Right ventricle myocardium superior (tissue), 1 donor: ENCODE measurements at regions not wholly inside any gene's neighbourhood (a gene's known extent, or its start where the extent isn't known, plus 50 kb on each side); places are given as distances from the start of the nearest gene placed in this dataset.

Experiments used
- ATAC-seq: fragments of 200-7000 bp; cut with Tn5 transposase; one replicate; pipeline ENCODE4 v1.9.1; 2020; ENCODE audit warnings: mild to moderate bottlenecking; ENCODE audit not compliant: poor library complexity
- DNase-seq: peaks from one replicate; pipeline ENCODE4 v3.0.0-alpha.2; 2020
- intact Hi-C: fragments of 100-400 bp; cut with DNase I; formaldehyde crosslinking; loops from one replicate; pipeline ENCODE4 v1.11.2; 2022
- donor health status: DM: no; HTN: yes; CAD: no; lungs with severe emphysema.

DNA sequence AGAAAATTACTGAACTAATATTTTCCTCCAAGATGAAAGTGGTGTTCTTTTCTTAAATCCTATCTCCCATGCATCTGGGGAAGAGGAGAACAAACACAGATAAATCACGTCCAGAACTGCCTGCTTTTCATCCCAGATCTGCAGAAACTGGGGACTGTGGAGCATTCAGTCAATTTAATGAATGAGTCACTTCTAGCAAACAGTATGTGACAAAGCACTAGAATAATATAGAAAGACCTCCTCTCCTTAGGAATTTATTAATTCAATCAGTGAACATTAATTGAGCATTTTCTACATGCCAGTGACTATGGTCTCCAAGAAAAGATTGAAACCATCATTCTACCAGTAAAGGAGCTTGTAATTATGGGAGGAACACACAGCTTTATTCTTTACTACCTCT lies 693.4 kb upstream of the ID2 start:
- intact Hi-C loops = no loop called here
- DNase-seq (no peak), ATAC-seq (no peak)

DNA sequence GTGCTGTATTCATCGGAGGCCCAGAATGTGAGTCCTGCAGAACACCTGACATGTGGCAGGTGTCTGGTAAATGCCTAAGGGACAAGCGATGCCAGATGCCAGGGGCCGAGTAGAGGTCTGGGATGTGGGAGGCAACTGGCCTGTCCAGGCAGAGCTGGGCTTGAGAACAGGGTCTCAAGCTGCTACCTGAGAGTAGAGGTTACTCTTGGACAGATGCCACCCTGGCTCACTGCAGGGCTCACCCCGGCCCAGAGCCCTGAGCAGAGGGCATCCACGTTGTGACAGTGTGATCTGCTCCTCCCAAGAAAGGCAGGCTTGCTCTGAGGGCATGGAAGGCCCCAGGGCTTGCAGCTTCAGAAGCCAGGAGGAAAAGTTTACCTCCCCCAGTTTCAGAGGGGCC lies 692.0 kb upstream of the ID2 start:
- intact Hi-C loops = no loop called here
- no peak for DNase-seq
- ATAC-seq = no peak

DNA sequence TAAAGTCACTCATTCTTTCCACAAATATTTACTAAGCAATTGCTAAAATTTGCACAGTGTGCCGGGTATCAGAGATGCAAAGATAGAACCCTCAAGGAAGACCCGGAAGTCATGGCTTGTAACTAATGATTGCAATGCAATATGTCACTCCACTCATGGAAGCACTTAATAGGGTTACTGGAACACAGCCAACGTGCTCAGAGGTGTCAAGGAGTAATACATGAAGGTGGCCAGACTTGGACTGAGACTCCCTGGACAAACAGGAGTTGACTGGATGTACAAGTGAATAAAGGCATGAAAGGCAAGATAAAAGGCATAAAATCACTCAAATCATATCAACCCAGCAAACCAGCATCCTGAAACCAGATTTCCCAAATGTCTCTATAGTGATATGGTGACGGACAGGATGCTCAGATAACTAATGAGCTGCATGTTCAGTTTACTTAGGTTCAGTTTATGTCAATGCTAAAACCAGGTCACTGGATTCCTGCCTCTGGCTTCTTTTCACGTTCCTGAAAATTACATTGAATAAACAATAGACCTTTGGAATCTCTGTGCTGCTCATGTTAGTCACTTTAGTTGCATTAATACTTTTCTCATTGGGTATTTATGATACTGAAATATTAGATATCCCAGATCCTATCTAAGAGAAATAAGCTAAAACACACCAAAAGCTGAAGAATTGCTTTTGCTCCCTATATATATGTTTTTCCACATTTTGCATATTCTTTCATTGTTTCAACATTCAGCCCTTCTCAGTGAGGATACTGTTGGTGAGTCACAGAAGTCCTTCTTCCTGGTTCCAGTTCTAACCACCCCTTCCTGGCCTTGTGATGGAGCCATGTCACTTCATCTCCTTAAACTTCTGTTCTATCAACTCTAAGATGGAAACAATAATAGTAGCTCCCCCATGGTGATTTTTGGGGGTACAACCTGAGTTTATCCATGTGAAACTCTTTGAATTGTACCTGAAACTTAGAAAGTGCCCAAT lies 688.9 kb upstream of the ID2 start:
- ATAC-seq (no peak), DNase-seq (no peak)
- intact Hi-C loops = no loop called here

DNA sequence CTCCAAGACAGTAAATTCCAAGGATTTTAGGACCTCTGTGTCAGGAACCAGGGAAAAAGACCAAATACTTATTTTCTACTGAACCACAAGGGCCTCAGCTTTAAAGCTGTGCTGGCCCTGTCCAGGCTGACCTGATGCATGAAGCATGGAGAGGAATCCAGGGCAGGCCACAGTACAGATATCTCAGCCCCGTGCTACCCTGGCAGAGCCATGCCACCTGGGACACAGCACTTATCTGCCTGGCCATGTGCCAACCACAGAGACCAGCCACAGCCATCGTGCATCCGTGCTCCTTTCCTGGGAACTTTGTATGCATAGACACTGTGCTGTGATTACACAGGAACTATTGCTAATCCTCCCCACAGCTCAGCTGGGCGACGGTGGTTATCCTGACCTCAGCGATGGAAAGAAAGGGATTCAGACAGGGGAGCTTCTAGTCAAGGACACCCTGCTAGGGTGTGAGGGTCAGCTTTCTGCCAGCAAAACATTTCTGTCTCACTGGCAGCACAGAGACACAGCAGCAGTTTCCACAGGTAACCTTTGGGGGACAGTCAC lies 687.4 kb upstream of the ID2 start:
- DNase-seq = peak; percentile 63
- ATAC-seq = peak; percentile 91
- intact Hi-C loops = no loop called here

DNA sequence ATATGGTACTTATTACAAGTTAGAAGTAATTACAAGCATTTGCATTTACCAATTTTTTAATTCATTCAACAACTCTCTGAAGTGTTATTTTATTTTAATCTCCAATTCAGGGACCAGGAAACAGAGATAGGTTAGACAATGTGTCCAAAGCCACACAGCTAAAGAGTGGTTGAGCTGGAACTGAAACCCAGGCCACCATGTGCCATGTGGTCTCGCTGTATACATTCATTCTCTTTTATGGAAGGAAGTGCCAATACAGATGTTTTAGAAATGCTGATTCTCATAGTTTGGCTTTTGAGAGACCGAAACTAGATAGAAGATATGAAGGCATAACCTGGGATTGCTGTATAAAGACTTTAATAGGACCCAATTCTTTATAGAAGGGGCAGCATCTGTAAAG lies 684.6 kb upstream of the ID2 start:
- DNase-seq (no peak), ATAC-seq (no peak)
- intact Hi-C loops = no loop called here

DNA sequence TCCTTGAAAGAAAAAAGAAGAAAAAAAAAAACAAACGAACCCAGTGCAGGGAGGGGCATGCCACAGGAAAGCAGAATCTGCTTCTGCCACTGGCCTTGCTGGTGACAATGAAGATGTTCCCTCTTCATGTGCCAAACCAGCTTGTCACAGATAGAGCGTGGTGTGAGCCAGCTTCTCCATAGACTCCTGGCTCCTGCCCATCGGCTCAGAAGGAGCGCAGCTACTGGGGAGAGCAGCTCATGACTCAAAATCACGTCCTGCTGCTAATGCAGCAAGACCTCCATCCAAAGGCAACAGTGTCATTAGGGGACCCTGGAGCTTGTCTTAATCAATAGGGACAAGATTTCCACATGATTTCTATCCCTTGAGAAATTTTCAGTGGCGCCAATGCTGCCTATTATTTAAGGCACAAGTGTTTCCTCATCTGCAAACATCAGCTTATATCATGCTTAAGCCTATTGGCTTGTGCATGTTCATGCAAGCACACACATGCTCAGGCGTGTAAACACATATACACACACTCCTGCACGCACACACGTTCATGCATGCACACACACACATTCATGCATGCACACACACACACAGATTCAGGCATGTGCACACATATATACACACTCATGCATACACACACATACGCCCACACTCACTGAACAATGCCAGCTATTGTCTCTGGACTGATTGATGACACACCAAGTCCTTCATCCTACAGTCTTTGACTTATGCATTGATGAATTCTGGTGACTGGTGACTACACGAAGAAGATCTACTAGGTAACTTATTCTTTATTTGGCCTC lies 682.0 kb upstream of the ID2 start:
- intact Hi-C loops = no loop called here
- no peak for ATAC-seq
- DNase-seq = no peak

DNA sequence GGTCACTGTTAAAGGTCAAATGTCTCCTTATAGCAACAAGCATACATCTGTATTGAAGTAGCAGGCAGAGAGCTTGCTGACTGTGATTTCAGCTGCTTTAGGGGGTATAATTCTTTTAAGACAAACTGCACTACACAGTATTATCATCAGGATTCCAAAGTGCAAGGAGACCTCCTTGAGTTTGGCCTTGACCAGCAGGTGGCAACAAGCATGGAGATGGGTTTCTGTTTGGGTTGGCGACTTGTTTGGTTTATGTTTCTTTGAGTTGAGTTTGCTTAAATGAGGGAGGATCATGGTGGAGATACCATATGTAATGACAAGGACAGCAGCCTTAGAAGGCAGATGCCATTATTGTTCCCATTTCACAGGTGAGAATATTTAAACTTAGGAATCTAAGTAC lies 681.0 kb upstream of the ID2 start:
- intact Hi-C loops = no loop called here
- ATAC-seq (no peak), DNase-seq (no peak)

DNA sequence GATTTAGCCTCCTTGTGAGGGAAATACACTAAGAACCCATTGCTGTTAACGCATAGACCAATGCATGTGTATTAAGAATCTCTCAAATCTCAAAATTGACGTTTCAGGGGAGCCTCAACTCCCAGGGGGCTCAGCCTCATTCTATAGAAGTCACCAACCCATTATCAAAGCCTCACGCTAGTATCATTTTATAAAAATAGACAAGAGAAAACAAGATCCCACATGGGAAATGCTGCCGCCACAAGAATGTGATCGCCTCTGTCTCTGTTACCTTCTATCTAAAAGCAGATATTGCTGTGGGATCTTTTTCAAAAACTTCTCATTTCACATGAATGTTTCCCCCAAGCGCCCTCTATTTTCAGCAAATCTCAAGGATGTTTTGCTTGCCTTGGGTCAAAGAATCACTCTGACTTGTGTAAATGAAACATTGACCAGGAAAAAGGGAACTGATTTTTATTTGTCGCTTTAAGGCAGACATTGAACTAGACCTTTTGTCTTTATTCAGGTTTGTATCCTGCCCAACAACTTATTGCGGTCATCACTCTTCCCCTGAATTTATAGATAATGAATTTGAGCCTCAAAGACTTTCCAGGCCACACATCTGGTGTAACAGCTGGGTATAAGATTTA lies 679.0 kb upstream of the ID2 start:
- intact Hi-C loops = no loop called here
- DNase-seq (no peak), ATAC-seq (no peak)

DNA sequence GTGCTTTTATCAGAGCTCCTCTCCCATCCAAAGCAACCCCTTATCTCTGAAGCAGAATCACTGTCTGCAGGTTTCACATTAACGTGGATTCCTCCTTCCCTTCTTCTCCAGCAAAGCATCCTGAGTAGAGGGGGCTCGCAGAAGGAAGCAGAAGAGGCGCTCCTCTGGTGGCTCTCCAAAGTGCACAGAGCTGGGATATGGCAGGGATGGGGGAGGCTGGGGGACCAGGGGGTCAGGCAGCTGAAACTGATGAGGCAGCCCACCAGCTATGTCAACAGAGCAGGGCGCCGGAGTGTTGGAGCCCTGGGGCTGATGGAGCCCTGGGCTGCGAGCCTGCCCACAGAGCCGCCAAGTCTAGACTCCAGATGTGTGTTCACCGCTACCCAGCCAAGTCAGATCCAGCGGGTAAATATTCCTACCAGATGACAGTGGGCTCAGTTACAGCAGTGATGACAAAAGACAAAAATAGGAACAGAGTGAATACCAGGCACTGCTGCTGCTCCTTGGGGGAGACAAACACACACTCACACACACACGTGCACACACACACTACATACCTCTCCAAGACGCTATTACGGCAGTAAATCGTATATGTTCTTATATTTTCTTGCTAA lies 678.3 kb upstream of the ID2 start:
- intact Hi-C loops = no loop called here
- DNase-seq = peak; percentile 75
- ATAC-seq = peak; percentile 97

DNA sequence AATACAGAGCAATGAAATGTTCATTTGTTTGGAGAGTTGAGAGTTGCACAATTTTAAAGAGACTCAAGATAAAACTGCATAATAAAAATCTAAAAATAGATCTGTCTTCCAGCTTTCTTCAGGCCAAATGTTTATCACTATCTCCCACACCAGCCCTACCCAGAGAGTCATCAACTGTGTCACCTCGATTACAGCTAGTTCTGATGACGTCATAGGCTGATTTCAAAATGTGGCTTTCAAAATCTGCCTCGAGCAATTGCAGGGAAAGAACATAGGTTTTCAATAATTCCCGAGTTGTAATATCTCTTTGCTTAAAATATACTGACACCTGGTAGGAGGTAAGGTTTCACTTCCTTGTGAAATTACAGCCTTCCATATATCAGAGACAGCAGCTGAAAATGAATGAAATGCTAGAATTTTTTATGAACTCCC lies 677.6 kb upstream of the ID2 start:
- DNase-seq (no peak), ATAC-seq (peak; percentile 87)
- intact Hi-C loops = no loop called here

DNA sequence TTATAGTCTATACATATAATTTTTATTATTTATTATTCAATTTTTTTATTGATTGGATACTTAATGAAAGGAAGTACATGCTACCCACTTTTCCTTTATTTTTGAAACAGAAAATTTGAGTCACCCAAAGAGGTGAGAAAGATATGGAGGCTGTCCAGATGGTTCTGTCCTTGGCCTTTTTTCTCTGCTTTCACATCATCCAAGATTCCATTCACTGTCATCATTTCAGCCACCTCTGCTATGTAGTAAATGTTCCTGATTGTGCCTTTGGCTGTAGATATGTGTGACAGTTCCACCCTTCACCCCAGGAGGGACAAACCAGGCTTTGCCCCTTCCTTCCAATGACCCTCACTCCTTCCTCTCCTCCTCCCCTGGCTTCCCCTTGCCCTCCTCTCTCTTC lies 675.7 kb upstream of the ID2 start:
- ATAC-seq = no peak
- DNase-seq = no peak
- intact Hi-C loops = no loop called here

DNA sequence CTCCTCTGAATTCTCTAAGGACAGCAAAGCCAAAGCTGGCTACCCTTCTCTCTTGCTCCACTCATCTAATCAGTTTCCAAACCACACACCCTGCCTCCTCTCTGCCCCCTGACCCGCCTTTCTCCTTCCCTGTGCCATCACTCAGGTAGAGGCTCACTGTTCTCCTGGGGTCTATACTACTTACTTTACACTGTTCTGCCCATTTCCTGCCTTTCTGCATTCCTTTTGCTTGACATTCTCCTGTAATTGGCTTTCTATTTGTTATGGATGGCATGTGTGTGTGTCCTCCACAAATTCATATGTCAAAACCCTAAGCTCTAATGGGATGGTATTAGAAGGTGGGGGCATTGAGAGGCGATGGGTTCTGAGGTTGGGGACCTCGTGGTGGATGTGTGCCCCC lies 675.2 kb upstream of the ID2 start:
- no peak for ATAC-seq

DNA sequence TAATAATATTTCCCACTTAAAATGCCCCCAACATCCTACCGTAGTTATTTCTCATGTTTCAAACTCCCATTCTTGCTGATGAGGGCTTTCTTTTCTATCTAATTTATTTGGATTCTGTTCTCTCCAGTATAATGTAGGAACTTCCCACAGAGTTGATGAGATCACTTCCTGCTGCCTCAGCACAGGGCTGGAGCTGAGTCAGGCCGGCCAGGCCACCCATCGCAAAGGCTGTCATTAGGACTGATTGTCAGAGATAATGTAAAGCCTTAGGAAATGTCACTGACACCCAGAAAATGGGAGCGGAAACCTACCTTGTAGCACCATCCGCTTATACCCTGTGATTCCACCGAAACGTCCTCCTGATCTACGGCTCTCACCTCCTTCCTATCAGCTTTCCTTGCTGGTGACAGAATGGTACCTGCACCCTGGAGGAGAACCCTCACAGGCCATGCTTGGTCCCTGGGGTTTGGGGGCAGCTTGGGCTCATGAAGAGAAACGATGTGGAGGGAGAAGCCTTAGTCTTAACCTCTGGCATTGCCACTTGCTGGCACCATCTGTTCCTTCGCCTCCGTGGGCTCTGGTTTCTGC lies 672.8 kb upstream of the ID2 start:
- DNase-seq = no peak
- ATAC-seq = no peak
- intact Hi-C loops = no loop called here

More for the DNA sequence above, 675.2 kb upstream of the ID2 start:
- no peak for DNase-seq
- intact Hi-C loops = no loop called here

DNA sequence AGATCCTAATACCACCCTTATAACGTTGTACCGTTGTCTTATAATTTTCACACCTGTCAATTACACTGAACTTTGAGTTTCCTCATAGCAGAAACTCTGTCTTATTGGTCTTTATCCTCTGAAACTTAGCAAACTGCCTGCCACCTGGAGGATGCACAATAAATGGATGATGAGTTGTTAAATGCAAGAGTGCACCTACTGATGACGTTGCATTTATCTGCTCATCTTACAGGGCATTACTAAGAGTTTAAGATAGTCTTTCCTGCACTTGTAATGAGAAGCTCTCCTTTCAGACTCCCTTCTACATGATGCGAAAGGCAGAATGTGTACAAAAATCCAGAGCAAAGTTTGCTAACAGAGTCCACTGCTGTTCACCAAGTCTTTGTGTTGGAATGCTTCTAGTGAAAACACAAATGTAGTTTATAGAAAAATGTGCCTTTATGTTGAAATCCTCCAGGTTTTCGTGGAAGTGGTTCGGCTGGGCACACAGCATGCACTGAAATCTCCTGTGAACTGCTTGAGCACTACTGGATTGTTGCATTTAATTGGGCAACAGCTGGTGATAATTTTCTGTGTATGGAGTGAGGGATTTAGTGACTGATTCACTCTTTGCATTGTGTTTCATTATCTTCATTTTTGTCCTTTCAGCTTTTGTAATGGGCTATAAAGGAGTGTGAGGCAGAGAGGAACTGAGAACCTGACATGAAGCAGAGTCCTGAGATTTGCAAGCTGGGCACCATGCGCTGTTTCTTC lies 665.8 kb upstream of the ID2 start:
- no peak for DNase-seq
- no peak for ATAC-seq
- intact Hi-C loops = no loop called here

DNA sequence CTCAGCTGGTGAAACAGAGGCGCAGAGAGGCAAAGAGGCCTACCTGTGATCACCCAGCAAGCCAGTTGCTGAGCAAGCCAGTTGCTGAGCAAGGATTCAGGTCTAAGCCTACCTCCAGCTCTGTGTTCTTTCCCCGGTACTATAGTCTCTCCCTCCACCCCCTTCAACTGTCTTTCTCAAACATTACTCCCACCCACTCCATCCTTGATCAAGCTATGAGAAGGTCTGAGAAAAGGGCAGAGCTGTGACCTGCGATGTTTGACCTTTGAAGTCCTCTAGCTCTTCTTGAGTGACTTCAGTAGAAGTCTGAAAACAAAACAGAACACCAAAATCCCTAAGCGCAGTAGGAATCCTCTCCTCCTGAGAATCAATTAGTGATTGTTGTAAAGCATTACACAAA lies 665.2 kb upstream of the ID2 start:
- intact Hi-C loops = no loop called here
- DNase-seq (no peak), ATAC-seq (no peak)

DNA sequence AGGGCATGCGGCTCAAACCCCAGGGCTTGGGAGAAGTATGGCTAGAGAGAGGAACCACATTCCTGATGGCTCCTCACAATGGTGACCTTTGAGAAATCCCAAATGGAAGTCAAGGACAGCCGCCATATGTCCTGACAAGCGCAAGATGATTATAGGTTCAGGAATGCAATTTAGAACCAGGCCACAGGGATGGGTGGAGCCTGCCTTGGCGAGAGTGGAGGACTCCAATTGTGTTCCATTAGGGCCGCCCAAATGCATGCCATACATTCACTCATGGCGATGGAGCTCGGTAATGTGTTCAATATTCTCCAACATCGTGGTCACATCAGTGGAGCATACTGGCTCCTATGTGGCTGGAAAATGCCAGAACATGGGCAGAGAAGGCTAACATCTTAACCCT lies 662.9 kb upstream of the ID2 start:
- no peak for DNase-seq
- no peak for ATAC-seq
- intact Hi-C loops = no loop called here

DNA sequence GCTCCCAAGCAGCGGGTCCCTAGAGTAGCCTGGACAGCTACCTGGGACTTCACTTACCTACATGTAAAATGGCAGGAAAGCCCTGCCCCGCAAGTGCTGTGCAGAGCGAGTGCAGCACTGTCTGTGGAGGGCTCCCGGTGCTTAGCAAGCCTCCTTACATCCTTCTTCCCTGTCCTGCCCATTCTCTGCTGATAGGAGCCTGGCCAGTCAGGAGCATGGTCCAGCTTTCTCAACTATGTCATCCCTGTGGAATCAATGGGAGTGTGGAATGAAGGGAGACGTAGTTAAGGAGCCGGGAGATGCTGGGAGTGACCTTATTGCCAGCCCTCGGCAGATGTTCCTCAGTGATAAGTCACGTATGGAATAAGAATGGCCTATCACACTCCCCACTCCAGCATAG lies 661.9 kb upstream of the ID2 start:
- intact Hi-C loops = no loop called here
- ATAC-seq (peak; percentile 12), DNase-seq (no peak)

DNA sequence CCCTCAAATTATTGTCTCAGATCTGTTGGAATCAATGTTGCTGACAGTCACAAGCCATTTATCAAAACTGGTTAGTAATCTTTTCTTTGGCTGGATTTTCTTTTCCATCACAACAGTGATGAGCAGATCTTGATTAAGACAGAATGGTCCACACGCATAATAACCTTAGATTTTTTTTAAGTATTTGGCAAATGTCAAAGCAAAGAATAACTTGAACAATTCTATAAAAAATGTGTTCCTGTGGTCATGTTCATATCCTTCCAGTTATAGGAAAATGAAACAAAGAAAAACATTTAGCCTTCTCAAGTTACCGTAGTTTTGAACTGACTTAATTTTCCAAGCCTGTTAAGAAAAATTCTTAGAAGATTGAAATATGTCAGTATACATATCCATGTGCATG lies 659.9 kb upstream of the ID2 start:
- intact Hi-C loops = no loop called here
- no peak for ATAC-seq
- DNase-seq = no peak
